Stimulated activated CD4-positive, alpha-beta T cell treated with anti-CD3 and anti-CD28 coated beads, Interleukin-4, amount 100 ng/mL, for 24 hours (primary cell): ENCODE measurements at regions not wholly inside any gene's neighbourhood (a gene's known extent, or its start where the extent isn't known, plus 50 kb on each side); places are given as distances from the start of the nearest gene placed in this dataset.

ENCODE experiments used
- DNase-seq: peaks from one replicate; pipeline ENCODE4 v3.0.0-alpha.2; 2020

DNA sequence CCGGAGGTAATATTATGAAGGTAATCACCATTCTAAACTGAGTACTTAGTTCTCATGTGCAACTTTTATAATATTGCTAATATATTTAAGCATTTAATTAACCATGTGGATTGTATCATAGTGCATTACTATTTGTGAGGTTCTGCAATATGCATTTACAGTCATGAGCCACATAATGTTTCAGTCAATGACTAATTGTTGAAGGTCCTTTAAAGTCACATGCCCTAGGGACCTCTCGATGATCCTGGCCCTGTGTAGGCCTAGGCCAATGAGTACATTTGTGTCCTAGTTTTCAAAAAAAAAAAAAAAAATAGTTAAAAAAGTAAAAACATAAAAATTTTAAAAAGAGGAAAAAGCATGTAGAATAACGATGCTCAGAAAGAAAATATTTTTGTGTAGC lies 298.0 kb downstream of the DSEL start:
- no peak for DNase-seq

DNA sequence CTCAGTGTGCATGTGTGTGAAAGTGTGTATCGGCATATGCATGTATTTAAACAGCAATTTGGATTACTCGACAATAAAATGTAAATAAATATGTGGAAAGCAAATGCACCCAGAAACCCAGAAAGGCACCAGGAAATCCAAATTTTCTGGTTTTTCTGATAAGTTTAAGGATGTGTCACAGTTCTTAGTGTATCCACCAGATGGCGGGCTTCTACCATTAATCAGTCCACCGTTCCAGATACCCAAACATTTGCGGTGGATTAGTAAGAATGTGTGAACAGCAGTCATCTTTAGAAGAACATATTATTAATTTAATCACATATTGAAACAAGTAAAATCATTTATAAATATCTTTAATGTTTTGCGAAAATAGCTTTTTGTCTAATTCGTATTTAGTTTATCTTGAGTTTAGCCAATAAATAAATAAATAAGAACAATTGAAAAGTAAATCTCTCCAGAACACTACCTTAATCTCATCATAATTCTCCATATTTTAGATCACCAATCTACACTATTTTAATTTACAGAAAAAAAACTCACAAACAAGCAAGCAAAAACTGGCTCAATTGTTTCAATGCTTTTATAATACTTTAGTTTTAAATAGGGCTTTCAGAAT lies 298.9 kb downstream of the DSEL start:
- DNase-seq = peak; percentile 63

DNA sequence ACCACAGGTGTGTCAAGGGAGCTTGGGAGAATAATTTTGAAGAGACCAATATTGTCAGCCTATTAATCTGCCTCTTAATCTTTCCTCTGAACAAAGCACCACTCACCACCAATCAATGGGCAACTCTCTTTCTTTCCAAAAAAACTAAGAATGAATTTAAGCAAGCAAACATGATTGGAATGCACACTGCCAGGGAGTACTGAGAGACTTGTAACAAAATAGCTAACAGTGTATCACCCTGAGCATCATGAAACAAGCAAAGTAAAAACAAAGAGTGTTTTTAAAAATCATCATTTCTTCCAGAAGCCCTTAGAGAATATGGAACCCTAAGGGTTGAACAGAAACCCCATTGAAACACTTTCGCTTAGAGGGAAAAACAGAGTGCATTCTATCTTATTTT lies 299.7 kb downstream of the DSEL start:
- no peak for DNase-seq

DNA sequence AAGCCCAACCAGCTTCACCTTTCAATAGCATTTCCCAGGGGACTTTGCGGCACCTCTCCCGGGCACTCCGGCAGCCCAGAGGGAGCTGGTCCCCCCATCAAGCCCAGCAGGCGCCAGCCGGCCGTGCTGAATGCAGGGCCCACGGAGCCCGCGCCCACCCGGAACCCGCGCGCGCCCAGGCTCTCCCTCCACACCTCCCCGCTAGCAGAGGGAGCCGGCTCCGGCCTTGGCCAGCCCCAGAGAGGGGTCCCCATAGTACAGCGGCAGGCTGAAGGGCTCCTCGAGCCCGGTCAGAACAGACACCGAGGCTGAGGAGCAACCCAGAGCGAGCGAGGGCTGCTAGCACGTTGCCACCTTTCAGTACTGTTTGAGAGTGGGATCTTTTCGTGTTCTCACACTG lies 300.8 kb downstream of the DSEL start:
- DNase-seq = no peak

DNA sequence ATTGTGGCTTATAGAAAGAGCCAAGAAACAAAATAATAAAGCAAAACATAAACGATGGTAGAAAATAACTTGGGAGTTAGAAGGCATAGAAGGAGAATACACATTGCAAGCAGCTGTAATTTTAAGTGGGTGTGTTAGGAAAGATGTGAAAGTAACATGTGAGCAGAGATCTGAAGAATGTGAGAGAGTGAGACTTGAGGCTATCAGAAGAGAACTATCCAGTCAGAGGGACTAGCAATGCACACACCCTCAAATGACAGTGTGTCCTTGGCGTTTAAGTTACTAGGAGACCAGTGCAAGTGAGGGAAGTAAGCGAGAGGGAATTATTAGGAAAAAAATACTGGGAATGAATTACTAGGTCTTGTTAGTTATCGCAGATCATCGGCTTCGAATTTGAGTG lies 304.9 kb downstream of the DSEL start:
- no peak for DNase-seq

DNA sequence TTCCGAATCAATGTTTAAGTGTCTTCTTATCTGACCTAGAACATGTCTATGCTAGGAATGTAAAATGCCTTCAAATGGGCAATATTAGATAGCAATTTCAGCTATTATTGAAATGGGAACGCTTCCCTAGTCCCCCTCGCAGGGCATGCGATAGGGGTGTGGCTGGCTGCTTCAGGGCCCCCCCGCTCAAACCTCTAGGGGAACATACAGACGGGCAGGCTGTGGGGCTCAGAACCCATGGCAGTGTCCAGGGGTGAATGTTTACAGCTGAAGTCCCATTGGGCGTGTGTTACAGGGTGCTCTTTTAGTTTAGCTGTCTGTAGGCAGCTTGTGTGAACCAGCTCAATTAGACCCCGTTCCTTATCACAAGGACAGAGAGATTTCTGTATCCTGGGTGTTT lies 315.9 kb downstream of the DSEL start:
- DNase-seq = no peak

DNA sequence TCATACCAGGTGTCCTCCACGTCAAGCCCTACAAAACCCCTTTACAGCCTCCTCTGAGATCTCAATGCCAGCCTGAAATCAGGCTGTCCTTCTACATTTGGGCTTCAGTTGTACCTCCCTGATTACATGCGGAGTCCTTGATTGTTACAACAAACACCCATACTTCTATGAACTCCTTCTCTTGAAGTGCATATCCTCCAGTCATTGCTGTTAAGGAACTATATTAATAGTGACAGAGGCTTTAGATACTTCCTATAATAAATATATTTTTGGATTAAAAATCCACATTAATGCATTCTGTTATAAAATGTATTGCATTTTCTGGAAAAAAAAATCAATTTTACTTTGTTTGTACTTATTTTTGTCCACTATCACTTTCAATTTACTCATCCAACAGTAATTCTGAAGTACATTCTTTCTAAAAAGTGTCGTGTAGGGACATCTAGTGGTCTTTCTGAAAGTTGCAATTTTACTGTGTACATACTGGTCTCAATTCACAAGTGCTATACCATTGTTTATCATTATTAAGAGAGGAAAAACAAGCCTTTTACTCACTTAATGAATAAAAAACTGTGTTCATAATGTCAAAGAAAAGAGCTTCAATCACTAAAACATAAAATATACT lies 316.4 kb downstream of the DSEL start:
- DNase-seq = no peak

DNA sequence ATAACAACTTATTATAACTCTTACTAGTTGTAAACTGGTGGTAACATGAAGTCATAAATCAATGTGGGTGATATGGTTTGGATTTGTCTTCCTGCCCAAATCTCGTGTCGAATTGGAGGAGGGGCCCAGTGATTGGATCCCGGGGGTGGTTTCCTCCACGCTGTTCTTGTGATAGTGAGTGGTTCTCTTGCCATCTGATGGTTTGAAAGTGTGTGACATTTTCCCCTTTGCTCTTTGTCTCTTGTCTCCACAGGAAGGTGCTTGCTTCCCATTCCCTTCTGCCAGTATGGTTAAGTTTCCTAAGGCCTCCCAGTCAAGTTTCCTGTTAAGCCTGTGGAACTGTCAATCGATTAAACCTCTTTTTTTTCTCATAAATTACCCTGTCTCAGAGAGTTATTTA lies 321.6 kb downstream of the DSEL start:
- no peak for DNase-seq

DNA sequence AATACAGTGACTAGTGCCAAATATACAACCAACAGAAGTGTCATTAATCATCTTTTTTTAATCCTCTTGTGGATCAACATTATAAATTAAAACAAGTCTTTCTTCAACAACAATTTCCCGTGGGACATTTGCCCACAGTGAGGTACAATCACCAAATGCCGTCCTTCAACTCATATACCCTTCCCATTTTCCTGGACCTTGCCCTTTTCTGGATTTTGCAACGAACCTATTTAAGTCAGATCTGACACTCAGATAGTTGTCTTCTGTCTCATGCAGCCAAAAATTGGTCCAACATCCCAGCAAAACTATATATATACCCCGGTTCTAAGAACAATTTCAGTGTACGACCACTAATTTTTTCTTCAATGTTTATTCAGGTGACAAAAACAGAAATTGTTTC lies 324.0 kb downstream of the DSEL start:
- DNase-seq = no peak

DNA sequence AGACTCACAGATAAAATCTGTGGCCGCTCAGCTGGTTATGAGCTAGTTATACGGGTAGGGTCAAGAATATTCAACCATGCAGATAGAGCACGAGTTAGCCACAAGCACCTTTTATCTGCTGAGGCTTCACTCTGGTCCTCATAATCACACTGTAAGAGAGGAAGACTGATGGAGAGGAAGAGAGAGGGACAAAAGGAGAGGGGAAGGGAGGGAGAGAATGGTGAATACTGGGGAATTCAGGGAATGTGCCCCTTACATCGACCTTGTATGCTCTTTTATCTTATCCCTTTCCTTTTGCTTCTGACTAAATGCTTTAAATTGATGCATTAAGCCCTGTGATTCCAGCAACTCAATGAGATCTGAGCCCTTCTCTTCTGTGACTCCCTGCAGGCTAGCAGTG lies 333.1 kb downstream of the DSEL start:
- DNase-seq = no peak

DNA sequence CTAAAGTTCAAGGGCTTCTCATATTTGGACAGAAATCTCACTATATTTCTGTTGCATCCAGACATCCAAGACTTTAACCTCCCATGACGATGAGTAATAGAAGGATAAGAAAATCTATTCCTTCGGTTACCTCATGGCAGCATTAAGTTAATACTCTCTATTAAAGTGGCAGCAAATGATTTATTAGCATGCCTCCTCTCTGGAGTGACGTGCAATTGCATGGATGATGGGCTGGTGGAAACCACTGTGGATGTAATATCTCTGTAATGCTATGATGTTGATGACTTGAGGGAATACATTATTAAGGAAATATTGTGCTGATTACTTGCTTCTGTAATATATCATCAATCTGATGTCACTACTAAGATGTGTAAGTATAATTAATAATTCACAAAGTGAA lies 336.8 kb downstream of the DSEL start:
- DNase-seq = no peak

DNA sequence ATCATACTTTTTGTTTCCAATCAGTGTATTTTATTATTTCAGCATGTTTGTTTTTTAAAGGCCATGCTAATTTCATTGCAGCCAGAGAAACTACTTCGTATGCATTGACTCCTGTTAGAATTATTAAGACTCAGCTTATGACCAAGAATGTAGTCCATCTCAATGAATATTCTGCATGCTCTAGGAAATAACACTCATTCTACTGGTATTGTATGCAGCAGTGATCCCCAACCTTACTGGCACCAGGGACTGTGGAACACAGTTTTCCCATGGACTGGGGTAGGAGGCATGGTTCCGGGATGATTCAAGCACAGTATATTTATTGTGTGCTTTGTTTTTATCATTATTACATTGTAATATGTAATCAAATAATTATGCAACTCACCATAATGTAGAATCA lies 356.9 kb downstream of the DSEL start:
- no peak for DNase-seq

DNA sequence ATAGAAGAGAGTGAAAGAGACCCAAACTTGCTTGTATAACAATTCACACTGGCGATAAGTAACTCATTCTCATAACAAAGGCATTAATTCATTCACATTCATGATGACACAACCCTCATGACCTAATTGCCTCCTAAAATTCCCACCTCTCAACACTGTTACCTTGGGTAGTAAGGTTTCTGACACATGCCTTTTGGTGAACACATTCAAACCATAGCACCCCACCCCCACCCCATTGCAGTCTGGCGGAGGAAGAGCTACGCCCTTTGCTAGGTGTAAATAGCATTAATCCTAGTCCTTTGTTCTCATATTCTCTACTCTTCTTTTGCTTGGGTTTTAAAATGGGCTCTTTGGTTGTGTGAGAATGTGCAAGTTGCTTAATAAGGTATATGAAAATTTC lies 361.5 kb downstream of the DSEL start:
- DNase-seq = no peak

DNA sequence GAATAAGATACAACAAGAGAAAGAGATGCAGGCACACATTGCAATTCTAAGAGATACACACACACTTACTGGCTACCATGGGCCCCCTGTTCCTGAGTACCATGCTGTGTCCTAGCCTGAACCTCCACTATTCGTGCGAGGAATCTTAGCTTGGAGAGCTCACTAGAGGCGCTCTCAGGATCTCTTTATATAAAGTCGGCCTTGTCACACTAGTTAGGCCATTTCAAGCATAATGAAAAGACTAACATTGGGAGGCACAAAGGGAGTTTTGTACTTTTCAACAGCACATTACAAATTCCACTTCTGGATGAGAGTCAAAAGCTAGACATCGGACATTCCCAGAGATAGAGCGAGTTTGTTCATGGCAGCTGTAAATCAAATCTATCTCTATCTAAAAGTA lies 365.2 kb downstream of the DSEL start:
- DNase-seq = no peak

DNA sequence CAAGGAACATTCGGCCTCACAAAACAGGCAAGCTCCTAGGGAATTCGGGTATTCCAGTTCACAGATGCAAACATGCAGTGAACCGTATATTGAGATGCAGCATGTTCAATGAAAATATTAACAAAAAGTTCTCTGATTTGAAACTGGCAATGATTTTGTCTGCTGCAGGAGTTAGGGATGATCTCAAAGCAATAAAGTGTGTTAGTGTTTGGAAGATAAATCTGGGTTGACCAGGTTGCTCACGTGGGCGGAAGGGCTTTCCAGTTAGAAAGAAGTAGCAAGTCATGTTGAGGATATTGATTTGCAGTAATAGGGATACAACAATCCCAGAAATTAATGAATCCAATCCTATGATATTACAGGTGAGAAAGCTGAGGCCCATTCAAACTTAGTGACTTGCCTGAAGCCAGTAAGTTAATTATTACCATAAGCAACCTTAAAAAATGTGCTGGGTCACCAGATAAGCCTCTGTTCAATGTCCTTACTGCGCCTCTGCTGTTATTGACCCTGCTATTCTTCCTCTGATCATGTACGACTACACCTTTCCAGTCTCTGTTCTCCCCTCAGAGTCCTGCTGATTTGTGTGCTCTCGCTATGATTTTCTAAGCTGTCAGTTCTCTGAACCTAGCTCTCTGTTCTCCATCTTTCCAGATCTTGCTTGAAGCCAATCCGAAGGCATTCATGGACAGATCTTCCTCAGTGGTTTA lies 370.8 kb downstream of the DSEL start:
- no peak for DNase-seq

DNA sequence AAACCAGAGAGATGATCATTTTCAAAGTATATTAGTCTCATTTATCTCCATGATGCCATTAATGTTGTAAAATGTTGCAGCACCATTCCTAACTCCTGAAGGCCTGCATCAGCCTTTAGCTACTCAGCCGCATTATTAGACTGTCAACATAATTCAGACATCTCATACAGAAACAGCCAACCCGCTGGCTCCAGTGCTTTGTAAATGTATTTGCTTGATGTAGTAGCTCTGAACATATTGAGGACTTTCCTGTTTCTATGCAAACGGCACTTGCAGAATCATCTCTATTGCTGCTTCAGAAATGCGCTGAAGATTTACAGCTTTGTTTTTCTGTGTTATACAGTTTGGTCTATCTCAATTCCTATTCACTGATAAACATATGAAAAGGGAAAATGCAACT lies 372.2 kb downstream of the DSEL start:
- no peak for DNase-seq

DNA sequence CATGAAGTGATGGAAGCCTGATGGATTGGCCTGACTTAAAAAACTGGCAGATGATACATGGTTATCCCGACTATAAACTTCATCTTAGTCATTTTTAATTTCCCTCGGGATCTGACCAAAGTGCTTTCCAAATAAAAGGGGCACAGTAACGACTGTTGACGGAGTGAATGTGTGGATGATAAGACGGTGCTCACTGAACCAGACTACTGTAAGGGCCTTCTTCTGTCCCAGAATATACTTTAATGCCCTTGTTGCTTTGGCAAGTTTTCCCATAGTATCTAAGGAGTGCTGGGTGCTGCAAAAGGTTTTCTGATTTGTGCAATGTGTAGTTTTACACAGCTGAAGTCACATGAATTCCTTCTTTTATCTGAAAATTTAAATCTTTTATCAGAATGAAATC lies 373.5 kb downstream of the DSEL start:
- no peak for DNase-seq

DNA sequence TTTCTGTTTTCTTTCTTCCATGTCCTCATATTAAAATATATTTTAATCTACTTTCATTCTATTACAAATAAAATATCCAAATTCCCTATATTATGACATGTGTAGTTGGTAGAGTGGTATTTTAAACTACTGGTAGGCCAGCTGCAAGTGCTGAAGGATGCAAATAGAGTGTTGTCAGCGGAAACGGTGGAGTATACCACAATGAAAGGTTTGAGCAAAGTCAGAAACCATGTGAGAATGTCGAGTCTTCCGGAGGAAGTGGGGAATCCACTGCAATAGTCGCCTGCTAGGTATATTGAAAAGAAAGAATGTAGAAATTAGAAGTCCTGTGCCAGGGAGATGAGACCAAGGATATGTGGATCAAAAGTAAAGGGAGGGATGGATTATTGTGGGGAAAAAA lies 373.9 kb downstream of the DSEL start:
- DNase-seq = no peak

DNA sequence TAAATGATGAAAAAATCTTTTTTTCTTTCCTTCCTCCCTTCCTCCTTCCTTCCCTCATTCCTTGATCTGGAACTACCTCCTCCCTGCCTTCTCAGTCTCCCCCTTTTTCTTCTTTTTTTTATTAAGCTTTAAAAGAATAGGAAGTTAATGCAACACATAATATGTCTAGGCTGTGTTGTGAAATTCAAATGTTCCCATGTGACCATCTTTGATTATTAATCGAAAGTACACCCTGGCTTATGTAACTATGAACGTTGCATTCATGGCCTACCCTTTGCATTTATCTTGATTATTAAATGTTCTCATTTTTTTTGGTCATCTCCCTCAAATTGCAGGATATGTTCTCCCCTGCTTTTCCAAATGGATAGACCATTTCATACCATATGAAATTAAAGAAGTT lies 376.0 kb downstream of the DSEL start:
- no peak for DNase-seq

DNA sequence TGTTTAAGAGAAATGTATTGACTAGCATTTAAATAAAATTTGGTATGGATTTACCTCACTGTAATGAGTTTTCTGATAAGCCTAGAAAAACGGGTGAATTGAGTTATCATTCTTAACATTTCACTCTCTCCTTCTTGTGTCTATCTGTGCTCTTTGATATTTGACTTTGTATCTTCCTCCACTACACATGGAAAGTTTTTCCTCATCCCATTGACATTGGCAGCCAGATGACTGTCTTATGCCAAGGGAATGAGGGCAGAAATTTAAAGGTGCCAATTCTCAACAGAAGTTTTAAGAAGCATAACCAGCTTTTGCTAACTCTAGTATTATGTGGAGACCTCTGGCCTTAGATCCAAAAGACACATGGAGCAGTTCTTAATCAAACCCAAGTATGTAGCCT lies 376.6 kb downstream of the DSEL start:
- DNase-seq = no peak

DNA sequence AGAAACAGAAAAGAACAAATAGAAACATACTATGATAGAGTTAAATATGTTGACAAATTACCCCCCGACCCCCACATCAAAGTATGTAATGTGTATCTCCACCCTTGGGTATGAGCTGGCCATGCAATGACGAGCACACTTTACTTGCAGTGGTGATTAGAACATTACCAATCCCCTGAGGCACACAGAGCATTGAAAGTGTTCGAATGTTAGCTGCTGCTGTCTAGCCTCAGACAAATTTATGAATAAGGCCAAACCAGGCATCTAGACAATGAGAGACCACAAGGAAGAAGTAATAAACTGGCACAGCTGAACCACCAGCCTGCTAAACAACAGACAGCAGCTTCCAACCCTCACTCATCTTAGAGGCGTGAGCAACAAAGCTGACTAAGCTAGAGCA lies 380.5 kb downstream of the DSEL start:
- DNase-seq = no peak

DNA sequence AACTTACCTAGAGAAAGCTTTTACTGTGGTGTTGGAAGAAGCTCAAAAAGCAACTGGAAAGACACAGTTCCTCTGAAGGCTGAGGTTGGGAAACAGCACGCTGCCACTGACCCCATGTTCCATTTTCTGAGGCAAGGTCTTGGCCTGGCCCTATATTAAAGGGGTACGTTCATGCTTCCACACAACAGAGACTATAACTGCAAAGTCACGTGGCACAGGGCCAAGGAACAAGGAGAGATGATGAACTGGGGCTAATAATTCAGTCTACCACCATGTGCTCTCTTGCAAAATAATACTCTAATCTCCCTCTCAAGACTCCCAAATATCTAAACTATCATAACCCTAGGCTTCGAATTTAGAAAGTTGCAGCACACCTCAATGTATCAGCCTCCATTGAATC lies 381.6 kb downstream of the DSEL start:
- no peak for DNase-seq

DNA sequence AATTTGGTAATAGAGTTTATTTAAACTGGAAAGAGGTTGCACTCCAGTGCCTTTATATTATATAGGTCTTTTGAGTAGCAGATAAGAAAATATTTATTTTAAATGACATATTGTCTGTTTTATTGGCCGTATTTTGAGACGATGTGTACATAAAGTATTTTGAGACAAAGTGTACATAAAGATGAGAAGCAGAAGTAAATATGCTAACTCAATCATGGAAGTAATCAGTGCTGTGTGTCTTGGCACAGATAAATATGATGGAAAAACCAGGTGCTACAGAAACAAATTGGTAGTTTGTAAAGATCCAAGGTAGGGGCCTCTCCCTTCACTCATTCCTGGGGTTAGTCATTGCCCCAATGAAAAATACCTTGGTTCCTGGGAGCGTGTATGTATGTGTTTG lies 382.9 kb downstream of the DSEL start:
- no peak for DNase-seq

DNA sequence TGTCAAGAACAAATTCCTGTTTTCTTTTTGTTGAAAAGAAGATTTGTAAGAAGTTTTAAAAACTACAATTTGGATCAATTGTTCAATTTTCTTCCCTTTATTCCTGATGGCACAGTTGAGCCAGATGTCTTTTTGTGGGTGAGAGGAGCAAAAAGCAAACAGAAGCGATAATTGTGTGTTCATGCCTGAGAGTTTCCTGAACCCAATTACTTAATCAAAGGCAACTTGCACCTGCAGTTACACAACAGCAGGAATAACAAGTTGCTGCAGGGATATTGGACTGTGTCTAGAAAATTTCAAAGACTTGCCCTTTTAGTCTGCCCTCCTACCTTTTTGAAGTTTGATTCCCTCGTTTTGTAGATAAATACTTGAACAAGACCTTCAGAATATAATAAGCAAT lies 383.6 kb downstream of the DSEL start:
- DNase-seq = no peak

DNA sequence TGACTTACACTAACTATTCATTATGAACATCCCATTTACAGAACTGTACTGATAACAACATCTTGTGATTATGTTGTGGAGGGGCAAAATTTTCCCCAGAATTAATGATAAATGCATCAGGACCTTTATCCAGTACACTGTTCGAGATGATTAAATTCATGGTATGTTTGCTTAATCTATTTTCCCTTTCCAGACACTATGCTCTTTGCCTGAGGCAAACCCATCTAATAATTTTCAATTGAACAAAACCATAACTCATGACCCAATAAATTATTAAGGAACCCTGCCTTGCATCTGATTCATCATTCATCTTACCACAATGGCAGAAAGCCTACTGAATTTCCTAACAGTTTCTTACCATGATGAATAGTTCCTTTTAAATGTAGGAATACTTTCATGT lies 385.0 kb downstream of the DSEL start:
- DNase-seq = no peak
